ENCODE measurements at regions not wholly inside any gene's neighbourhood (a gene's known extent, or its start where the extent isn't known, plus 50 kb on each side); places are given as distances from the start of the nearest gene placed in this dataset.

- TF ChIP-seq CTCF (IDR thresholded peaks at IDR 0.05; ENCODE audit: insufficient read depth, low read length, severe bottlenecking): no peak
- Histone ChIP-seq H3K27me3 (ENCODE audit: control insufficient read depth, insufficient read depth, low read length) (no peaks in the 10 kb centered on the region), H3K36me3 (ENCODE audit: control insufficient read depth, insufficient read depth, low read length) (no peaks in the 10 kb centered on the region), H3K4me3 (ENCODE audit: low read depth, low read length) (no peak overlapping the region)
- DNase-seq (ENCODE audit: low read depth): no peak
- FAIRE-seq: no peak
Measured at GRCh38 chr6:87847830-87848210, 145.8 kb upstream of the AKIRIN2 start.

GRCh38 chr6:87847135-87847829 is 145.2 kb upstream of the AKIRIN2 start:
- TF ChIP-seq CTCF (IDR thresholded peaks at IDR 0.05; ENCODE audit: insufficient read depth, low read length, severe bottlenecking): no peak
- FAIRE-seq (no peak), DNase-seq (ENCODE audit: low read depth) (no peak)
- no peaks in the 10 kb centered on the region for H3K36me3 ChIP-seq (ENCODE audit: control insufficient read depth, insufficient read depth, low read length)
- no peak overlapping the region for H3K4me3 ChIP-seq (ENCODE audit: low read depth, low read length)
- no peaks in the 10 kb centered on the region for H3K27me3 ChIP-seq (ENCODE audit: control insufficient read depth, insufficient read depth, low read length)

GRCh38 chr6:87846434-87846833 is 144.4 kb upstream of the AKIRIN2 start:
- peak; percentile 29 for DNase-seq (ENCODE audit: low read depth)
- Histone ChIP-seq H3K4me3 (ENCODE audit: low read depth, low read length) (no peak overlapping the region), H3K27me3 (ENCODE audit: control insufficient read depth, insufficient read depth, low read length) (no peaks in the 10 kb centered on the region), H3K36me3 (ENCODE audit: control insufficient read depth, insufficient read depth, low read length) (no peaks in the 10 kb centered on the region)
- no peak for TF ChIP-seq CTCF (IDR thresholded peaks at IDR 0.05; ENCODE audit: insufficient read depth, low read length, severe bottlenecking)
- FAIRE-seq: no peak

GRCh38 chr6:87840324-87840723 is 138.3 kb upstream of the AKIRIN2 start:
- DNase-seq (ENCODE audit: low read depth): no peak
- H3K27me3 ChIP-seq (ENCODE audit: control insufficient read depth, insufficient read depth, low read length): no peaks in the 10 kb centered on the region
- H3K36me3 ChIP-seq (ENCODE audit: control insufficient read depth, insufficient read depth, low read length): no peaks in the 10 kb centered on the region
- FAIRE-seq: no peak
- H3K4me3 ChIP-seq (ENCODE audit: low read depth, low read length): no peak overlapping the region
- no peak for TF ChIP-seq CTCF (IDR thresholded peaks at IDR 0.05; ENCODE audit: insufficient read depth, low read length, severe bottlenecking)

- no peak for FAIRE-seq
- H3K27me3 ChIP-seq (ENCODE audit: control insufficient read depth, insufficient read depth, low read length): no peaks in the 10 kb centered on the region
- peak; percentile 64 for DNase-seq (ENCODE audit: low read depth)
- no peak for TF ChIP-seq CTCF (IDR thresholded peaks at IDR 0.05; ENCODE audit: insufficient read depth, low read length, severe bottlenecking)
- no peak overlapping the region for H3K4me3 ChIP-seq (ENCODE audit: low read depth, low read length)
- H3K36me3 ChIP-seq (ENCODE audit: control insufficient read depth, insufficient read depth, low read length): no peaks in the 10 kb centered on the region
Measured at GRCh38 chr6:87837876-87838275, 135.8 kb upstream of the AKIRIN2 start.

- no peak for TF ChIP-seq CTCF (IDR thresholded peaks at IDR 0.05; ENCODE audit: insufficient read depth, low read length, severe bottlenecking)
- H3K36me3 ChIP-seq (ENCODE audit: control insufficient read depth, insufficient read depth, low read length): no peaks in the 10 kb centered on the region
- DNase-seq (ENCODE audit: low read depth) (peak; percentile 54), FAIRE-seq (no peak)
- H3K27me3 ChIP-seq (ENCODE audit: control insufficient read depth, insufficient read depth, low read length): no peaks in the 10 kb centered on the region
- no peak overlapping the region for H3K4me3 ChIP-seq (ENCODE audit: low read depth, low read length)
Measured at GRCh38 chr6:87837444-87837843, 135.4 kb upstream of the AKIRIN2 start.

Measured in bronchial epithelial cell (primary cell).